Calu3 (cell line): ENCODE measurements at regions not wholly inside any gene's neighbourhood (a gene's known extent, or its start where the extent isn't known, plus 50 kb on each side); places are given as distances from the start of the nearest gene placed in this dataset.
"Not testable (repeated sequence)": the region's sequence is repeated elsewhere in the genome, so short reads cannot be mapped to it uniquely, and the experiment has no call there.

Experiments used
- BruUV-seq: library from RNA; stranded (reverse); fragments of 400-500 nt; replicated peaks from 2 replicates; lab custom pipeline; 2021; lab: Mats Ljungman, UMichigan
- CTCF ChIA-PET: fragments of 300-600 bp; sonication (Branson Sonifier 250); formaldehyde crosslinking; loops from one replicate; lab custom pipeline; 2022; ENCODE audit warnings: antibody characterized with exemption; lab: Charles Lee
- DNase-seq: peaks from one replicate; pipeline ENCODE4 v3.0.0; 2022
- H3K27ac Mint-ChIP-seq: one replicate; pipeline ENCODE4 v1.8.0; 2022; ENCODE audit warnings: mixed read lengths; ENCODE audit not compliant: unreplicated experiment
- H3K27me3 Mint-ChIP-seq: one replicate; pipeline ENCODE4 v1.8.0; 2022; ENCODE audit warnings: mixed read lengths; ENCODE audit not compliant: unreplicated experiment
- H3K36me3 Mint-ChIP-seq: one replicate; pipeline ENCODE4 v1.8.0; 2022; ENCODE audit warnings: mild to moderate bottlenecking, moderate library complexity, mixed read lengths; ENCODE audit not compliant: insufficient read depth, unreplicated experiment
- H3K4me1 Mint-ChIP-seq: one replicate; pipeline ENCODE4 v1.8.0; 2022; ENCODE audit warnings: mild to moderate bottlenecking, low read depth, mixed read lengths; ENCODE audit not compliant: unreplicated experiment
- H3K4me3 Mint-ChIP-seq: one replicate; pipeline ENCODE4 v1.8.0; 2022; ENCODE audit warnings: mild to moderate bottlenecking, low read depth, moderate library complexity, mixed read lengths; ENCODE audit not compliant: unreplicated experiment
- H3K9me3 Mint-ChIP-seq: one replicate; pipeline ENCODE4 v1.8.0; 2022; ENCODE audit warnings: low read depth, mixed read lengths; ENCODE audit not compliant: unreplicated experiment
- CTCF ChIP-seq: fragments of 200-600 bp; IDR thresholded peaks from one replicate; pipeline ENCODE4 v1.8.0; 2022; ENCODE audit warnings: antibody characterized with exemption; ENCODE audit not compliant: unreplicated experiment
- intact Hi-C: fragments of 100-400 bp; cut with micrococcal nuclease; formaldehyde crosslinking; loops from one replicate; pipeline ENCODE4 v1.10.0; 2022; ENCODE audit not compliant: unreplicated experiment

GRCh38 chr2:52264488-52264887, 1232.6 kb upstream of the NRXN1 start:
- peaks cover 18% of the 10 kb centered on the region for H3K9me3 Mint-ChIP-seq
- H3K27ac Mint-ChIP-seq = no peak overlapping the region
- DNase-seq = no peak
- CTCF ChIA-PET = no interaction called here
- no peak overlapping the region for H3K4me3 Mint-ChIP-seq
- intact Hi-C loops = no loop called here
- no peaks in the 10 kb centered on the region for H3K36me3 Mint-ChIP-seq
- TF ChIP-seq CTCF = no peak
- BruUV-seq = no TSS peak
- H3K4me1 Mint-ChIP-seq = no peaks in the 10 kb centered on the region
- no peaks in the 10 kb centered on the region for H3K27me3 Mint-ChIP-seq

- no peak overlapping the region for H3K4me3 Mint-ChIP-seq
- CTCF ChIA-PET = no interaction called here
- TF ChIP-seq CTCF = no peak
- H3K4me1 Mint-ChIP-seq = no peaks in the 10 kb centered on the region
- no peak for DNase-seq
- H3K9me3 Mint-ChIP-seq = peaks cover 14% of the 10 kb centered on the region
- no TSS peak for BruUV-seq
- intact Hi-C loops = no loop called here
- no peaks in the 10 kb centered on the region for H3K36me3 Mint-ChIP-seq
- no peaks in the 10 kb centered on the region for H3K27me3 Mint-ChIP-seq
- no peak overlapping the region for H3K27ac Mint-ChIP-seq
These were observed 1229.0 kb upstream of the NRXN1 start for GRCh38 chr2:52260904-52261303.

GRCh38 chr2:52258967-52259366, 1227.0 kb upstream of the NRXN1 start:
- DNase-seq, H3K4me1 Mint-ChIP-seq, intact Hi-C loops, BruUV-seq, H3K27me3 Mint-ChIP-seq, CTCF ChIA-PET, H3K27ac Mint-ChIP-seq, H3K36me3 Mint-ChIP-seq, H3K4me3 Mint-ChIP-seq: not testable (repeated sequence)
- H3K9me3 Mint-ChIP-seq = peaks cover 12% of the 10 kb centered on the region

- Mint-ChIP-seq H3K27ac (no peak overlapping the region), H3K9me3 (peaks cover 10% of the 10 kb centered on the region), H3K4me1 (no peaks in the 10 kb centered on the region), H3K27me3 (no peaks in the 10 kb centered on the region), H3K36me3 (no peaks in the 10 kb centered on the region), H3K4me3 (no peak overlapping the region)
- TF ChIP-seq CTCF = no peak
- intact Hi-C loops = no loop called here
- BruUV-seq = no TSS peak
- CTCF ChIA-PET = no interaction called here
- no peak for DNase-seq
These were observed 1226.1 kb upstream of the NRXN1 start for GRCh38 chr2:52258038-52258437.

GRCh38 chr2:52253416-52253980, 1221.6 kb upstream of the NRXN1 start:
- H3K4me3 Mint-ChIP-seq = no peak overlapping the region
- no peak for TF ChIP-seq CTCF
- H3K9me3 Mint-ChIP-seq = peaks cover 11% of the 10 kb centered on the region
- intact Hi-C loops = no loop called here
- DNase-seq = no peak
- CTCF ChIA-PET = no interaction called here
- H3K36me3 Mint-ChIP-seq = no peaks in the 10 kb centered on the region
- no peak overlapping the region for H3K27ac Mint-ChIP-seq
- H3K27me3 Mint-ChIP-seq = no peaks in the 10 kb centered on the region
- H3K4me1 Mint-ChIP-seq = no peaks in the 10 kb centered on the region
- no TSS peak for BruUV-seq
